ENCODE measurements at regions not wholly inside any gene's neighbourhood (a gene's known extent, or its start where the extent isn't known, plus 50 kb on each side); places are given as distances from the start of the nearest gene placed in this dataset.

DNA sequence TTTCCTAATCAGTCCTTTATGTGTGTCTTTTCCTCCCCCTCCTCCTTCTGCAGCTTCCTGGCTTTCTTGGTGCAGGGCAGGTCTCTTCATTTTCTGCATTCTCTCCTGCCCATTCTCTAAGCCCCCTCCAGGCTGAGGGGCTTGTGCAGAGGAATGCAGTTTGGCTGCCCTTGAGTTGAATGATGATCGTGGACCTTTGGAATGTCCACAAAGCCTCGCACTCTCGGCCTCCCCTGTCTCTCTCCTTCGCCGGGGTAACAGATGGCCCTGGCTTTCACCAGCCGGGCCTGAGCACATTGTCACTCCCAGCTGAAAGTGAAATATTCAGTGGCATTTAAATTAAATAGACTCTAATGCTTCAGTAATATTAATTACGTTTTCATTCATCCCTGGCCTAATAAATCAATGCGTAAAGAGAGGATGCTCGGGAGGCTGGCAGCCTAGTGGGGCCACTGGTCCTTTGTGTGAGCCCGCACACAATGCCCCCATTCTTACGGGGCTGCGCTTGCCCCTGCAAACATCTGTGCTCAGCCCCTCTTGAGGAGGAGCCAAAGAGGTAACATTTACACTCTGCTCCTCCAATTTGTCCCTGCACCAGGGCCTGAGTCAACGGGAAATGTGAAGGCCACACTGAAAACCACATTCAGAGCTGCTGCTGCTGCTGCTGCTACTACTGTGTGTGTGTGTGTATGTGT lies 64.9 kb upstream of the PAX6 start:
- TF ChIP-seq, protein P1, sequence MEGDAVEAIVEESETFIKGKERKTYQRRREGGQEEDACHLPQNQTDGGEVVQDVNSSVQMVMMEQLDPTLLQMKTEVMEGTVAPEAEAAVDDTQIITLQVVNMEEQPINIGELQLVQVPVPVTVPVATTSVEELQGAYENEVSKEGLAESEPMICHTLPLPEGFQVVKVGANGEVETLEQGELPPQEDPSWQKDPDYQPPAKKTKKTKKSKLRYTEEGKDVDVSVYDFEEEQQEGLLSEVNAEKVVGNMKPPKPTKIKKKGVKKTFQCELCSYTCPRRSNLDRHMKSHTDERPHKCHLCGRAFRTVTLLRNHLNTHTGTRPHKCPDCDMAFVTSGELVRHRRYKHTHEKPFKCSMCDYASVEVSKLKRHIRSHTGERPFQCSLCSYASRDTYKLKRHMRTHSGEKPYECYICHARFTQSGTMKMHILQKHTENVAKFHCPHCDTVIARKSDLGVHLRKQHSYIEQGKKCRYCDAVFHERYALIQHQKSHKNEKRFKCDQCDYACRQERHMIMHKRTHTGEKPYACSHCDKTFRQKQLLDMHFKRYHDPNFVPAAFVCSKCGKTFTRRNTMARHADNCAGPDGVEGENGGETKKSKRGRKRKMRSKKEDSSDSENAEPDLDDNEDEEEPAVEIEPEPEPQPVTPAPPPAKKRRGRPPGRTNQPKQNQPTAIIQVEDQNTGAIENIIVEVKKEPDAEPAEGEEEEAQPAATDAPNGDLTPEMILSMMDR (IDR thresholded peaks at IDR 0.05): no peak
- no peak for TF ChIP-seq POLR2A (IDR thresholded peaks at IDR 0.05)
- no peak for TF ChIP-seq POLR2AphosphoS5 (IDR thresholded peaks at IDR 0.05)
- TF ChIP-seq EP300 (IDR thresholded peaks at IDR 0.05): no peak
